Testis (tissue), 2 donors: ENCODE measurements at regions not wholly inside any gene's neighbourhood (a gene's known extent, or its start where the extent isn't known, plus 50 kb on each side); places are given as distances from the start of the nearest gene placed in this dataset.

Experiments
- DNase-seq: peaks from one replicate; pipeline ENCODE4 v3.0.0-alpha.2; 2019
- H3K27ac ChIP-seq, 2 donors: fragments of 200-600 bp; sonication (generic); one replicate each; pipeline ENCODE4 v1.5.1; 2019
- H3K27me3 ChIP-seq: fragments of 200-600 bp; sonication (generic); one replicate; pipeline ENCODE4 v1.5.1; 2019
- H3K36me3 ChIP-seq: fragments of 200-600 bp; sonication (generic); one replicate; pipeline ENCODE4 v1.5.1; 2017; ENCODE audit warnings: low read depth; ENCODE audit errors: missing control alignments
- H3K4me1 ChIP-seq: fragments of 200-600 bp; sonication (generic); one replicate; pipeline ENCODE4 v1.5.1; 2019
- H3K4me3 ChIP-seq, 2 donors: fragments of 200-600 bp; sonication (generic); one replicate each; pipeline ENCODE4 v1.5.1; 2017 to 2019
- H3K9me3 ChIP-seq: fragments of 200-600 bp; sonication (generic); one replicate; pipeline ENCODE4 v1.5.1; 2017
- CTCF ChIP-seq, 3 experiments: fragments of 450-650 bp in 2 of 3; fragments of 200-600 bp in 1 of 3; sonication (generic) in 1 of 3; IDR thresholded peaks; one replicate each; pipeline ENCODE4 v1.5.1; 2016 to 2019; ENCODE audit warnings: antibody characterized with exemption in 3 of 3, mild to moderate bottlenecking in 2 of 3, moderate library complexity in 1 of 3
- POLR2A ChIP-seq: fragments of 450-650 bp; IDR thresholded peaks from one replicate; pipeline ENCODE4 v1.6.1; 2017; ENCODE audit warnings: antibody characterized with exemption, mild to moderate bottlenecking, moderate library complexity
- WGBS, 2 donors: methylation state at CpG; one replicate each; pipeline ENCODE4 v1.1.5; 2018; 5-methylcytosine and 5-hydroxymethylcytosine counted together
- intact Hi-C: fragments of 100-400 bp; cut with DNase I; formaldehyde crosslinking; loops from one replicate; pipeline ENCODE4 v1.15.1; 2023; ENCODE audit warnings: low total_unique reads

GRCh38 chr3:159439346-159439745, 549.3 kb upstream of the IL12A start:
- Histone ChIP-seq H3K4me1 (no peaks in the 10 kb centered on the region), H3K27me3 (no peaks in the 10 kb centered on the region), H3K36me3 (no peaks in the 10 kb centered on the region), H3K4me3 (no peak overlapping the region), H3K27ac (no peak overlapping the region), H3K9me3 (no peaks in the 10 kb centered on the region)
- TF ChIP-seq POLR2A (no peak), CTCF (IDR thresholded peaks at IDR 0.05) (no peak)
- intact Hi-C loops: no loop called here
- no peak for DNase-seq
- WGBS, 2 donors: 86 to 96% methylated on average over 4 of the region's 4 CpGs

DNA sequence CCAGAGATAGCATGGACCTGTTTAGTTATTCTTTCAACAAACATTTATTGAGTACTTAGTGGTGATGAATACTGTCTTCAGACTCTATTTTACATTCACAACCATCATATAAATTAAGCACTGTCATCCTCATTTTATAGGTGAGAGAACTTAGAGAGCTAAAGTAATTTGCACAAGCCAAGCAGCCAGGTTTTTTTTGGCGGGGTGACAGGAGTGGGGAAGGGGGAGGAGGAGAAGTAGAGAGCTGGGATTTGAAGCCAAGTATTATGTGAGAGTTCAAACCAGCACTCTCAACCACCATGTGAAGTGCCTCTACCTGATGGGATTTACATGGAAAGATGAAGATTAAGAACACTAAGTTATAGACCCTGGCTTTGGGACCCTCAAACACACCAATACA, 547.4 kb upstream of the IL12A start:
- no peaks in the 10 kb centered on the region for H3K27me3 ChIP-seq
- H3K4me1 ChIP-seq: no peaks in the 10 kb centered on the region
- H3K9me3 ChIP-seq: no peaks in the 10 kb centered on the region
- no peak for DNase-seq
- TF ChIP-seq POLR2A (no peak), CTCF (IDR thresholded peaks at IDR 0.05) (no peak)
- intact Hi-C loops: no loop called here
- no peak overlapping the region for H3K27ac ChIP-seq
- no peaks in the 10 kb centered on the region for H3K36me3 ChIP-seq
- 69 to 76% methylated on average over 1 of the region's 1 CpG for whole genome bisulfite sequencing, 2 donors
- H3K4me3 ChIP-seq: no peak overlapping the region

DNA sequence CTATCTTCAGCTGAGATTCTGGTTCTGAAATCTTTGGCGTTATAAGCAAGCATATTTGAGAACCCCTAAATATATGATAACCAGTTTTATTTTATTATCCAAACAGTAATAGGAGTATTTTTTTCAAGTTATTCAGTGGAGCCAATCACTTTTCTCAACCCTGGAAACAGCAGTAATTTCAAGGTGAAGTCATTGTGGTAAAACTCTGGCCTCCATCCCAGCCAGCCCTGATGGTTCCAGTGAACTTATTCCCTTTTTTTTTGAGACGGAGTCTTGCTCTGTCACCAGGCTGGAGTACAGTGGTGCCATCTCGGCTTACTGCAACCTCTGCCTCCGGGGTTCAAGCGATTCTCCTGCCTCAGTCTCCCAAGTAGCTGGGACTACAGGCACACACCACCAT, 545.4 kb upstream of the IL12A start:
- no peaks in the 10 kb centered on the region for H3K27me3 ChIP-seq
- no peak overlapping the region for H3K4me3 ChIP-seq
- intact Hi-C loops: no loop called here
- H3K4me1 ChIP-seq: no peaks in the 10 kb centered on the region
- no peaks in the 10 kb centered on the region for H3K36me3 ChIP-seq
- no peak overlapping the region for H3K27ac ChIP-seq
- TF ChIP-seq POLR2A (no peak), CTCF (IDR thresholded peaks at IDR 0.05) (no peak)
- H3K9me3 ChIP-seq: no peaks in the 10 kb centered on the region
- WGBS, 2 donors: 83 to 88% methylated on average over 5 of the region's 5 CpGs
- no peak for DNase-seq

GRCh38 chr3:159447841-159448240, 540.8 kb upstream of the IL12A start:
- 57 to 70% methylated on average over 3 of the region's 3 CpGs for WGBS, 2 donors
- H3K4me3 ChIP-seq: no peak overlapping the region
- no peaks in the 10 kb centered on the region for H3K9me3 ChIP-seq
- H3K36me3 ChIP-seq: no peaks in the 10 kb centered on the region
- DNase-seq: no peak
- TF ChIP-seq POLR2A (no peak), CTCF (IDR thresholded peaks at IDR 0.05) (no peak)
- no peak overlapping the region for H3K27ac ChIP-seq
- no peaks in the 10 kb centered on the region for H3K27me3 ChIP-seq
- no peaks in the 10 kb centered on the region for H3K4me1 ChIP-seq
- intact Hi-C loops: no loop called here

DNA sequence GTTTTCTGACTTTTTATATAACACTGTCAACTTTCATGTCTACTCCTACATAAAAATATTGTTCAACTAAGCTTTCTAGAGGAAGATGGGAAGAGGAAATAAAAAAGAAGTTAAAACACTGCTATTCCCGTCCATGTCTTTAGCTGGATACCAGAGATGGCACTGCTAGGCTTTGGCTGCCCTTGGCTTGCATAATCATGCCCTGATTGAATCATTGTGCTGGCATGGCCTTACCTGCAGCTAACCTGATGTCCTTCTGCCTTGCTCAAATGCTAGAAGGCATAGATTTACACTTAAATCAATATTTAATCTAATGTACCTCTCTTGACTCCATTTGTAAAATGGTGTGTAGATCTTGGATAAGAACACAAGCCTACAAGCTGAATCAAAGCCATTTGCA, 539.7 kb upstream of the IL12A start:
- no peak for DNase-seq
- Histone ChIP-seq H3K4me3 (no peak overlapping the region), H3K4me1 (no peaks in the 10 kb centered on the region), H3K36me3 (no peaks in the 10 kb centered on the region), H3K27ac (no peak overlapping the region), H3K27me3 (no peaks in the 10 kb centered on the region), H3K9me3 (no peaks in the 10 kb centered on the region)
- no peak for TF ChIP-seq POLR2A
- TF ChIP-seq CTCF (IDR thresholded peaks at IDR 0.05): no peak
- intact Hi-C loops: no loop called here
- WGBS, 2 donors: 64 to 80% methylated on average over 1 of the region's 1 CpG
